Endometrial microvascular endothelial cells (primary cell): ENCODE measurements at regions not wholly inside any gene's neighbourhood (a gene's known extent, or its start where the extent isn't known, plus 50 kb on each side); places are given as distances from the start of the nearest gene placed in this dataset.
"Not testable (repeated sequence)": the region's sequence is repeated elsewhere in the genome, so short reads cannot be mapped to it uniquely, and the experiment has no call there.

Experiments used
- in situ Hi-C: cut with HindIII; loops from 2 replicates; pipeline ENCODE4 v1.10.0; 2017; ENCODE audit warnings: low sequenced_read_pairs, low pct_unique_long_range_greater_than_20kb; ENCODE audit errors: inconsistent ontology term

DNA sequence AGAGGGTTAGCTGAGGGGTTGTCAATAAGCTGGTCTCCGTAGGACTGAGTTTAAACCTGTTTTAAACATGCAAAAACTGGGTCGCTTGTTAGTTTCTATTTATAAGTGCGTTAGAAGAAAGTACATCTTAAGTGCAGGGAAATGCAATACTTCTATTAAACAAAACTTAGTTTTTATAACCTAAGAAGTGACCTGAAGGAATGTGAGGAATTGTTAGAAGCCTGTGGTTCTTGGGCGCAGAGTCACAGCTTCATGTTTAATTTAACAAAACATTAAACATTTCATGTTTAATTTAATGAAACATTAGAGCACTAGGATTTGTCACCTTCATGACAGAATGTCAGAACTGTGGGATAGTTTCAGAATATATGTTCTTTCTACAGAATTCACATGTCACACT lies 469.2 kb upstream of the WWC1 start:
- in situ Hi-C loops, result no loop called here

DNA sequence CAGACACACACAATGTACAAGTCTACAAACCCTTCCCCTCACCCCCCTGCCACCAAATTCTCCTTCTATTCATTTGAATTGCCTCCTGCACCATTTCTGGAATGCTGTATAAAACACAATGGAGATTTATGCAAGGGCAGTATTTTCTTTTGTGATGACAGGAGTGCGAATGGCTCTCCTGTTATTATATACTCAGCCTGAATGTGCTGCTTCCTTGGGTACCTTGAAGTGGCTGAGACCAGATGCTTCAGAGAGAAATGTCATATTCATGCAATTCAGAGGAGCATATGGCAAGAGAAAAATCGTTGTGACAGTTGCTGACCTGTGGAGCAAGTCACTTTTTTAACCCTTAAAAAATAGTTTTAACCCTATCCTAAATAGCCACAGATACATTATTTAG lies 468.0 kb upstream of the WWC1 start:
- in situ Hi-C loops, result no loop called here

DNA sequence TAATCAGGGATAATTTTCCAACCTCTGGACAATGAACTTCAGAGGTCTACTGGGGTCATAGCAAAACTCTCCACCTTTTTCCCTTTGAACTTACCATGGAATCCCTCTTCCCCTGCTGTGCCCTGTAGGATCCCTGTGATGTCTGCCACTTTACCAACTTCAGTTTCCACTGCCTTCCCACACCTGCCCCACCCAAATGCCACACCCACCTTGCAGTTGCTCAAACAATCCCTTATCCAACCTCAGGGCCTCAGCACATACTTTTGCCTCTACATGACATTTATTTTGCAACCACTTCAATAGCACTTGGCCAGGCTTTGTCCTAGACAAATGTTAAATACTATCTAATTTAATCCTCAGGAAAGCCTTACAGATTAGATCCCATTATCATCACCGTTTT lies 463.7 kb upstream of the WWC1 start:
- in situ Hi-C loops, result no loop called here

DNA sequence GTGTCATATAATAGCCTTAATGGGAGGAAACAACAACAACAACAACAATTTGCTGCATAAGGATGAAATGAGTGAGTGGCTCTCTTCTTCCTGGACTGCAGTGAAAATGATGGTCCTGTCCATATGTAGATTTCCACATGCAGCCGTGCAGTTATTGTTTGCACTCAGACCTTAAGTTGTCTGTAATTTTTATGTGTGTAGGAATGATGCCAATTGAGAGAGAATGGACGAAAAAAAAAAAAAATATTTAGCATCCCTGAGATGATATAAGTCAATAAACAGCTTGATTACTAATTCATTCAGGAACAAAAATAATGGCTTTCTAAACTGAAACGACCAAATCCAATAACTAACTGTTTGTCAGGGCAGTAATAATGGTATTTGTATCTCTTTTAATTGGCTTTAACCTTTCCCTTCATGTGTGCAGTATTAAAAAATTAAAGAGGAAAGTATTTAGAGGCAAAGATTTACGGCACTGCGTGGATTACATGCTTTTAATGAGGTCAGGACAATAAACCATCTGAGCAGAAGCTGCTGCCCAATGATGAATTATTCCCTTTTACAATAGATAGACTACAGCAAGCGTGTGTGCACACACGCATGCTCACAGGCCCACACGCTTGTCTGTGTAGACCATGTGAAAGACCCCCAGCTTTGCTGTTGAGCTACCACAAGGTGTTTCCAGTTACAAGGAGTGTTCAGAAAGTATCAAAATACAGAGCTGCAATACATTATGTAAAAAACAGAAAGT lies 459.5 kb upstream of the WWC1 start:
- in situ Hi-C loops, result no loop called here

GRCh38 chr5:167832609-167833008 lies 458.8 kb upstream of the WWC1 start:
- in situ Hi-C loops, result no loop called here

DNA sequence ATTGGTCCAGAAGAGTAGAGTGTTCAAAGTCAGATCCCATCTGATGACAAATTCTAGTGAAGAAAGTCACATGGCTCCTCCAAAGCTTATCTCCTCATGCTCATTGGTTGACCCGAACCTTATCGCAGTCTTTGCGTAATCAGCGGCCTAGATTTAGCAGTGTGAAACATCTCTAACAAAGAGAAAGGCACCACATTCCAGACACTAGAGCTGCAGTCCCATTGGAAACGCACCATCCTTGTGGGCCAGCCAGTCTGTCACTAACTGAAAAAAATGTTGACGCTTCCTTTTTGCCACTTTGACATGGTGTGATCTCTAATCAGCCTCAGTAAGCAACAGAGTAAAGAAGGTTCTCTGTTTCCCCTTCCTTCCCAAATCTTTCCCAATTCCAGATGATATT lies 458.0 kb upstream of the WWC1 start:
- in situ Hi-C loops, result no loop called here

GRCh38 chr5:167835146-167835545 lies 456.3 kb upstream of the WWC1 start:
- in situ Hi-C loops, result no loop called here

DNA sequence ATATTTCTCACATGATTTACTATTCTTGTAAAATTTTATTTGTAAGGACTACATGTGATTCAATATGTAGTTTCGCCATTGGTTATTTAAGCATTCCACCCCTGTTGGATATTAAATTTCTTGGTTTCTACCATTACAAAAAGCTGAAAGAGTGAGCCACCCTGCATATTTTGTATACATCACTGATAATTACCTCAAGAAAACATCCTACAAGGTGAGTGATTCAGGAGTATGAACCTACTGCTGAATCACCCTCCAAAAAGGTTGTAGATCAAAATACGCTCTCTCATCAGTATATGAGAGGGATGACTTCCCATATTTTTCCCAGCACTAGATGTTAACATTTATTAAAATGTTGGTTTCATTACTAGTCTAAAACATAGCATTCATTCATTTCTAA lies 454.3 kb upstream of the WWC1 start:
- in situ Hi-C loops, result no loop called here

DNA sequence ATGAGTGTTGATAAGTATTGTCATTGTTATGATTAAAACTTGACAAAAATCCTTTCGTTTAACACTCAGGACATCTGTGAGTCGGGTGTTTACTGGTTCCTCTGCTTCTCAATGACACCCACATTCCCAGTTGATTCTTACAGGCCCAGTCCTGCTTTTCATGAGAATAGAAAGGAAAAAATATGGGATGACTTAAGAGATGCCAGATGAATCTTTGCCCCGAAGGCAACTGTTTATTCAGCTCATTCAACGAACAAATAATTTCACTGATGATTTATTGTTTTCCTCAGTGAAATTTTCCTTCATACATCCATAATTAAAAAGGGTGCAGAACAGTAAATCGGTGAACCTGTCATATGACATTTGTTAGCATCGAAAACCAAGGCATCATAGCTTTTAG lies 452.4 kb upstream of the WWC1 start:
- in situ Hi-C loops, result no loop called here

DNA sequence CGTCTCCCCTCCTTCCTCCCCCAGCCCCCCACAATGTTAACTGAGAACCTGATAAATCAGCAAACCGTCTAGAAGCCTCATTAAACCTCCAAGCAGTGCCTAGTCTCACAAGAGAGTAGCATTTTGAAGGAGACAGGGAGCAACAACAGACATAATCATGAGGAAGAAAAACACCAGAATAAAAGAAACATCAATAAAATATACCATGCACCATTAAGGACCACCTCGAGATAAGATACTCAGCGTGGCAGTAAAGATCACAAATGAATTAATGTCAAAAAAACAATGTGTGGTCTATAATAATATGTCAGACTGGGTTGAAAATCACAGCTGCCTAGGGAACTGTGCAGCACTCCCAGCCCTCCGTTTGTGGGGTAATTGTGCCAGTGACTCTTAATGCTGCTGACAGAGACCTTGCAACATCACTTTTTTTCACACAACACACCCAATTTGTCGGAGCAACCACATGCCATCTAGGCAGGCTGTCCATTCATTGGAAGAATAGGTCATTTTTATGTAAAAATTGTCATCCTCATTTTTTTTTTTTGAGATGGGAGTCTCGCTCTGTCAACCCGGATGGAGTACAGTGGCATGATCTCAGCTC lies 450.8 kb upstream of the WWC1 start:
- in situ Hi-C loops, result no loop called here

GRCh38 chr5:167843881-167844572 lies 447.4 kb upstream of the WWC1 start:
- in situ Hi-C loops, result no loop called here

GRCh38 chr5:167845952-167846351 lies 445.5 kb upstream of the WWC1 start:
- in situ Hi-C loops, result no loop called here

GRCh38 chr5:167849874-167850273 lies 441.6 kb upstream of the WWC1 start:
- in situ Hi-C loops, result no loop called here

DNA sequence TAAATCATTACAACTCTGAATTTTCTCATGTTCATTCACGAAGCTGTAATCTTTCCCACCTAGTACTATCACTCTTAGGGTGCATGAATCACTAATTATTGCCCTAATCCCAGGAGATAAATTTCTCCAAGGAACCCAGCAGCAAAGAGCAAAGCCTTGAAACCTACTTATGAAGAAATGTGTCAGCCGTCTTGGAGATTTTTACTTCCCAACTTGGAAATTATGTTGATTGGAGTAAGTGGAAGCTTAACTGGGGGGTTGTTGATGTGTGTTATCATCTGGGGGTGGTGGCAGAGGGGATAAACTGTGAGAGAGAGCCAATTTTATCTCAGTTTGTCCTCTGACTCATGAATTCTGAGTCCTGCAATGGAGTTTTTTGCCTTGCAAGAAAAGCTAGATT lies 440.5 kb upstream of the WWC1 start:
- in situ Hi-C loops, result no loop called here

DNA sequence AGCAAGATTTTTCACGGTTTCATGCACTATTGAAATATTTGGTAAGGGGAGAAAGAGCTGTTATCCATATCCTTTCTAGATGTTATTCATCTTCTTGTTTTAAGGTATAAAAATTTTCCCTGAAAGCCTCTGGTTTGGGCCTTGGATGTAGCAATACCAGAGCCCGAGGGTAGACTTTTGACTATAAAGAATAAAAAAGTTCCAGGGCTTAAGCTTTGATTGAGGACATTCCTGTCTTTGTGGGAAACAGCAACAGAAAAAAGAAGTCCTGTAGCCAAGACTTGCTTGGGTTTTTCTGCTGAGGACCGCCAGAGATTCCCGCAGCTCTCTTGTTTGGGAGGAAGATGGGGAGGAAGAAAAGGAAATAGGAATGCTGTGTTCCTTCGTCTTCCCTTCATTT lies 440.0 kb upstream of the WWC1 start:
- in situ Hi-C loops, result no loop called here

- in situ Hi-C loops, result no loop called here
Observed at GRCh38 chr5:167852515-167852914, 438.9 kb upstream of the WWC1 start.

DNA sequence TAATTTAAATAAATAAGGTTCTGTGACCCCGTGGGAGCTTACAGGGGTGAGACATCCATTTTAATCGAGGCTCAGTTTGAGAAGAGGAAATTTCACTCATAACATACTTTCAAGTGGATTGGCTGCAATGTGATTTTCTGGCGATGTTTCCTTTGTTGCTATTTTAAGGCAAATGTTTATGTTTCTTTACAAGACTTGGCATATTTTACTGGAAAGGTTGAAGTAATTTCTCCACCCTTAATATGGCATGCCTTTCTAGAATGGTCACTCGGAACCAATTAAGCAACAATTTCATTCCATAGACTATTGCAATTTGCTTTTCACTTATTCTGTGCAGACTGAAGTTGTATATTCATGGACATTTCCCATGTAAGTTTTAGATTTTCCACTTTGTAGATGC lies 438.0 kb upstream of the WWC1 start:
- in situ Hi-C loops, result no loop called here

DNA sequence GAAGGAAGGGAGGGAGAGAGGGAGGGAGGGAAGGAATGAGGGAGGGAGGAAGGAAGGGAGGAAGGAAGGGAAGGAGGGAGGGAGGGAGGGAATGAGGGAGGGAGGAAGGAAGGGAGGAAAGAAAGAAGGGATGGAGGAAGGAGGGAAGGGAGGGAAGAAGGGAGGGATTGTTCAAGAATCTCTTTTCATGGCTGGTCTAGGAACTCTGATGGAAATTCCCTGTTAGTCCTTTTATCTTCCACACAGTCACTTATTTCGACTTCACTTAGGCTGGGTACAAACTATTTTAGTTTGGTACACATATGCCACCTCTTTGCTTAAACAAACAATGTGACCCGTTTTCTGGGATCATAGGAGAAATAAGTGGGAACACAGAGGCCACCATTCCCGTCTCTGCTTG lies 435.6 kb upstream of the WWC1 start:
- in situ Hi-C loops, result no loop called here

- in situ Hi-C loops, result no loop called here
Observed at GRCh38 chr5:167857321-167857720, 434.1 kb upstream of the WWC1 start.

DNA sequence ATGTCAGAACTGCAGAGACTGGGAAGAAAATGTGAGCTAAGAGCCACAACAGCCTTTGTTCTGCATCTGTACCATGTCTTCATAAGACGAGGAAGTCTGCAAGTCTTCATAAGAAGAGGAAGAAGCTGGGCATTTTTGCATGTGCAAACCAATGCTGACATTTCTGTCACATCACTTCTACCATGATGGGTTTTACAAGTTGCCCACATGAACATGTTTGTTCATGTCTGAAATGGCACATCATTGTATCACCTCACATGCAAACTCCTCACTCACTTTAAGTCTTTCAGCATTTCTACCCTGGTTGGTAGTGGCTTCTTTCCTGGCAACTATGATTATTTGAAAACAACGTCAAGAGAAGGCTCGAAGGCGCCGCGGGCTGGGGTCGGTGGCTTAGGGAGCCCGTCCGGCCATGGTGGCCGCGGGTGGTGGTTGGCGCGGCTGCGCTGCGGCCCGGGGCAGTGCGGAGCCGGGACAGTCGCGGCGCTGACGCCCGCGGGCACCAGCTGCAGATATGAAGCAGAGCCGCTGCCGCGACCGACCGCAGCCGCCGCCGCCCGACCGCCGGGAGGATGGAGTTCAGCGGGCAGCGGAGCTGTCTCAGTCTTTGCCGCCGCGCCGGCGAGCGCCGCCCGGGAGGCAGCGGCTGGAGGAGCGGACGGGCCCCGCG lies 433.1 kb upstream of the WWC1 start:
- in situ Hi-C loops, result not testable (repeated sequence)
